B cell (primary cell): ENCODE measurements at regions not wholly inside any gene's neighbourhood (a gene's known extent, or its start where the extent isn't known, plus 50 kb on each side); places are given as distances from the start of the nearest gene placed in this dataset.

ENCODE experiments used
- ATAC-seq: fragments of 200-7000 bp; cut with Tn5 transposase; one replicate; pipeline ENCODE4 v1.10.0; 2021; ENCODE audit warnings: low read depth, mild to moderate bottlenecking, moderate number of reproducible peaks, moderate library complexity
- CTCF ChIA-PET: fragments of 350-600 bp; sonication (Branson Sonifier 250); formaldehyde crosslinking; loops from one replicate; lab custom pipeline; 2021; ENCODE audit warnings: antibody characterized with exemption, inconsistent platforms; lab: Charles Lee
- POLR2A ChIA-PET: fragments of 350-600 bp; sonication (Branson Sonifier 250); formaldehyde crosslinking; loops from one replicate; lab custom pipeline; 2021; ENCODE audit warnings: antibody characterized with exemption; lab: Charles Lee
- DNase-seq: peaks from one replicate; pipeline ENCODE4 v3.0.0; 2013
- H2AFZ ChIP-seq: 2 replicates; pipeline ENCODE4 v1.6.1; 2012; ENCODE audit warnings: mild to moderate bottlenecking, low read depth, low read length; ENCODE audit not compliant: insufficient read depth, poor library complexity, severe bottlenecking
- H3K27ac ChIP-seq, 2 donors: 1 replicate in 1 of 2; 2 replicates in 1 of 2; pipeline ENCODE4 v1.5.1; 2012 to 2013; ENCODE audit warnings: low read length in 2 of 2, mild to moderate bottlenecking in 2 of 2, moderate library complexity in 1 of 2
- H3K27me3 ChIP-seq, 4 experiments: fragments of 200-600 bp in 1 of 4; sonication (generic) in 1 of 4; replicated peaks in 1 of 4; 1 replicate in 2 of 4; 2 replicates in 2 of 4; pipeline versions ENCODE4 v1.6.1 to v1.7.0; 2013 to 2016; ENCODE audit warnings: low read length in 3 of 4, mild to moderate bottlenecking in 2 of 4, mixed read lengths in 1 of 4, moderate library complexity in 1 of 4; ENCODE audit not compliant: insufficient read depth in 4 of 4, control insufficient read depth in 3 of 4; ENCODE audit errors: control extremely low read depth in 1 of 4
- H3K36me3 ChIP-seq, 2 experiments: replicated peaks in 1 of 2; 1 replicate in 1 of 2; 2 replicates in 1 of 2; pipeline versions ENCODE4 v1.6.1 to v1.7.1; 2013; ENCODE audit warnings: low read length in 1 of 2; ENCODE audit not compliant: insufficient read depth in 2 of 2, control insufficient read depth in 1 of 2; ENCODE audit errors: control extremely low read depth in 1 of 2, extremely low read depth in 1 of 2
- H3K4me1 ChIP-seq, 2 donors: fragments of 200-600 bp in 1 of 2; sonication (generic) in 1 of 2; 1 replicate in 1 of 2; 2 replicates in 1 of 2; pipeline versions ENCODE4 v1.5.1 to v1.6.1; 2013 to 2017; ENCODE audit warnings: low read length in 2 of 2; ENCODE audit not compliant: control insufficient read depth in 2 of 2, insufficient read depth in 2 of 2
- H3K4me2 ChIP-seq: replicated peaks from 2 replicates; pipeline ENCODE3; 2012; ENCODE audit warnings: mild to moderate bottlenecking, low read depth, low read length; ENCODE audit not compliant: poor library complexity, severe bottlenecking
- H3K4me3 ChIP-seq, 5 experiments: fragments of 200-600 bp in 1 of 5; sonication (generic) in 1 of 5; 1 replicate in 3 of 5; 2 replicates in 2 of 5; pipeline versions ENCODE4 v1.5.1 to v1.7.0; 2011 to 2016; ENCODE audit warnings: low read length in 4 of 5, mild to moderate bottlenecking in 4 of 5, low read depth in 2 of 5, control low read depth in 1 of 5, moderate library complexity in 1 of 5; ENCODE audit not compliant: insufficient read depth in 1 of 5; ENCODE audit errors: control extremely low read depth in 1 of 5, extremely low read depth in 1 of 5
- H3K79me2 ChIP-seq: fragments of 200-600 bp; sonication (generic); one replicate; pipeline ENCODE4 v1.6.0; 2016; ENCODE audit warnings: low read length; ENCODE audit not compliant: control insufficient read depth, insufficient read depth
- H3K9ac ChIP-seq: fragments of 200-600 bp; sonication (generic); 2 replicates; pipeline ENCODE4 v1.6.1; 2017; ENCODE audit warnings: mild to moderate bottlenecking, low read length, moderate library complexity
- H3K9me3 ChIP-seq, 3 donors: one replicate each; pipeline versions ENCODE4 v1.6.1 to v1.7.1; 2013; ENCODE audit warnings: low read length in 2 of 3; ENCODE audit not compliant: control insufficient read depth in 2 of 3, insufficient read depth in 1 of 3; ENCODE audit errors: control extremely low read depth in 1 of 3
- H4K20me1 ChIP-seq: 2 replicates; pipeline ENCODE4 v1.6.0; 2012; ENCODE audit warnings: mild to moderate bottlenecking, low read length; ENCODE audit not compliant: insufficient read depth, control insufficient read depth, poor library complexity, severe bottlenecking
- H3K27ac Mint-ChIP-seq: one replicate; pipeline ENCODE4 v1.8.0; 2021; ENCODE audit warnings: mixed read lengths
- H3K27me3 Mint-ChIP-seq: one replicate; pipeline ENCODE4 v1.8.0; 2021; ENCODE audit warnings: mixed read lengths
- H3K4me1 Mint-ChIP-seq: one replicate; pipeline ENCODE4 v1.8.0; 2021; ENCODE audit warnings: mixed read lengths
- H3K4me3 Mint-ChIP-seq: one replicate; pipeline ENCODE4 v1.8.0; 2021; ENCODE audit warnings: mixed read lengths
- H3K9me3 Mint-ChIP-seq: one replicate; pipeline ENCODE4 v1.8.0; 2022; ENCODE audit warnings: mixed read lengths; ENCODE audit not compliant: insufficient read depth
- CTCF ChIP-seq: fragments of 200-600 bp; IDR thresholded peaks from one replicate; pipeline ENCODE4 v1.8.0; 2022; ENCODE audit warnings: antibody characterized with exemption, mild to moderate bottlenecking
- EZH2 ChIP-seq: IDR thresholded peaks from 2 replicates; pipeline ENCODE4 v1.6.1; 2012; ENCODE audit warnings: borderline replicate concordance, low read depth, mild to moderate bottlenecking, moderate library complexity, low read length; ENCODE audit not compliant: insufficient read depth, poor library complexity, severe bottlenecking
- WGBS: methylation state at CpG from one replicate; pipeline ENCODE4 v1.1.5; 2013; ENCODE audit warnings: missing lambda C conversion rate; ENCODE audit not compliant: insufficient coverage; 5-methylcytosine and 5-hydroxymethylcytosine counted together
- intact Hi-C: fragments of 100-400 bp; cut with micrococcal nuclease; formaldehyde crosslinking; loops from one replicate; pipeline ENCODE4 v1.10.0; 2022

DNA sequence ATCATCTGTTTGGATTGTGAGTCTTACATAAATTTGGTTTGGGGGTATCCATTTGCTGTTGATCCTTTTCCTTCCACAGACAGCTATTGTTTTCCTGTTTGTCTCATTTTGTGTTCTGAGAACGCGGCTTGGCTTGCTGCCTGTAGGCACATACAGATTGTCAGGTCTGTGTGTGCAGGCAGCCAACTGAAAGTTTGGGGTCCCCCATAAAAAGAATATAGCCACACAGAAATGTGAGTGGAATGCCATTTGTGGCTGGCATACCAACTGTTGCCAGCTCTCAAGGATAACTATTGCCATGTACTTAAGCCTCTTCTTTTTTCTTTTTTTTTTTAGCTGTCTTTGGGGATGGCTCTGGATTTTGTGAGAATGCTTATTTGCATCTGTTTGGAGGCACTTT is 1308.0 kb downstream of the ROBO1 start:
- no peaks in the 10 kb centered on the region for H3K4me1 Mint-ChIP-seq

DNA sequence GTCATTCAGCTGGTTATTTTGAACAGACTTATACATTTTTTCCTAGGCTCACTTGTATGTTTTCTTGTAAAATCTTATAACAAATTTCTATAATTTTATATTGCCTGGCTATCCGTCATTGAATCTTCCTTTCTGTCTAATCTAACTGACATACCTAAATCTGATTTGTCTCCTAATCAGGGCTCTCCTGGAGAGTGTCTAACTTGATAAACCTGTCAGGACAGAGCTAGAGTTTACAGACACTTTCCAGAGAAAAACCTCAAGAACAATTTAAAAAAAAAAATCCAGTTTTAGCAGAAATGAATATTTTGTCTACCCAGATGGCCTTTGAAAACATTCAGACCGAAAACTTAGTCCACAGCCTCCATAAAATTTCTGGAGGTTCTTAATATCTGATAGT is 1305.8 kb downstream of the ROBO1 start:
- WGBS, result no CpG with 5 or more reads among the region's 2 CpGs
- TF ChIP-seq CTCF (no peak), EZH2 (no peak)
- no peaks in the 10 kb centered on the region for H3K79me2 ChIP-seq
- H3K27me3 ChIP-seq, result no peaks in the 10 kb centered on the region
- H3K4me3 ChIP-seq, result no peak overlapping the region
- DNase-seq (no peak), ATAC-seq (no peak)
- Mint-ChIP-seq H3K9me3 (peaks cover 6% of the 10 kb centered on the region), H3K4me3 (no peak overlapping the region), H3K27ac (no peak overlapping the region), H3K27me3 (no peaks in the 10 kb centered on the region), H3K4me1 (no peaks in the 10 kb centered on the region)
- no peak overlapping the region for H3K27ac ChIP-seq
- intact Hi-C loops, result no loop called here
- H4K20me1 ChIP-seq, result no peaks in the 10 kb centered on the region
- no peaks in the 10 kb centered on the region for H3K36me3 ChIP-seq
- no peak overlapping the region for H2AFZ ChIP-seq
- H3K9me3 ChIP-seq, result peaks cover 0 to 3% (median 0%) of the 10 kb centered on the region in 3 donors
- ChIA-PET CTCF (no interaction called here), POLR2A (no interaction called here)
- H3K9ac ChIP-seq, result no peak overlapping the region
- H3K4me2 ChIP-seq, result no peak overlapping the region
- H3K4me1 ChIP-seq, result no peaks in the 10 kb centered on the region

More for the DNA sequence above, 1308.0 kb downstream of the ROBO1 start:
- ATAC-seq (no peak), DNase-seq (no peak)
- Histone ChIP-seq H3K4me1 (no peaks in the 10 kb centered on the region), H3K4me3 (no peak overlapping the region), H4K20me1 (no peaks in the 10 kb centered on the region), H3K79me2 (no peaks in the 10 kb centered on the region), H3K27me3 (no peaks in the 10 kb centered on the region), H3K4me2 (no peak overlapping the region), H3K36me3 (no peaks in the 10 kb centered on the region), H3K9ac (no peak overlapping the region), H2AFZ (no peak overlapping the region), H3K27ac (no peak overlapping the region), H3K9me3 (peaks cover 0 to 3% (median 0%) of the 10 kb centered on the region in 3 donors)
- ChIA-PET CTCF (no interaction called here), POLR2A (no interaction called here)
- H3K27me3 Mint-ChIP-seq, result no peaks in the 10 kb centered on the region
- TF ChIP-seq EZH2 (no peak), CTCF (no peak)
- H3K9me3 Mint-ChIP-seq, result peaks cover 3% of the 10 kb centered on the region
- WGBS, result no CpG with 5 or more reads among the region's 2 CpGs
- intact Hi-C loops, result no loop called here
- no peak overlapping the region for H3K4me3 Mint-ChIP-seq
- H3K27ac Mint-ChIP-seq, result no peak overlapping the region
